GM21515 (cell line): ENCODE measurements at regions not wholly inside any gene's neighbourhood (a gene's known extent, or its start where the extent isn't known, plus 50 kb on each side); places are given as distances from the start of the nearest gene placed in this dataset.

Experiments
- ATAC-seq: cut with Tn5 transposase; IDR thresholded peaks from one replicate; pipeline ENCODE4 v1.9.1; 2021; ENCODE audit not compliant: unreplicated experiment

DNA sequence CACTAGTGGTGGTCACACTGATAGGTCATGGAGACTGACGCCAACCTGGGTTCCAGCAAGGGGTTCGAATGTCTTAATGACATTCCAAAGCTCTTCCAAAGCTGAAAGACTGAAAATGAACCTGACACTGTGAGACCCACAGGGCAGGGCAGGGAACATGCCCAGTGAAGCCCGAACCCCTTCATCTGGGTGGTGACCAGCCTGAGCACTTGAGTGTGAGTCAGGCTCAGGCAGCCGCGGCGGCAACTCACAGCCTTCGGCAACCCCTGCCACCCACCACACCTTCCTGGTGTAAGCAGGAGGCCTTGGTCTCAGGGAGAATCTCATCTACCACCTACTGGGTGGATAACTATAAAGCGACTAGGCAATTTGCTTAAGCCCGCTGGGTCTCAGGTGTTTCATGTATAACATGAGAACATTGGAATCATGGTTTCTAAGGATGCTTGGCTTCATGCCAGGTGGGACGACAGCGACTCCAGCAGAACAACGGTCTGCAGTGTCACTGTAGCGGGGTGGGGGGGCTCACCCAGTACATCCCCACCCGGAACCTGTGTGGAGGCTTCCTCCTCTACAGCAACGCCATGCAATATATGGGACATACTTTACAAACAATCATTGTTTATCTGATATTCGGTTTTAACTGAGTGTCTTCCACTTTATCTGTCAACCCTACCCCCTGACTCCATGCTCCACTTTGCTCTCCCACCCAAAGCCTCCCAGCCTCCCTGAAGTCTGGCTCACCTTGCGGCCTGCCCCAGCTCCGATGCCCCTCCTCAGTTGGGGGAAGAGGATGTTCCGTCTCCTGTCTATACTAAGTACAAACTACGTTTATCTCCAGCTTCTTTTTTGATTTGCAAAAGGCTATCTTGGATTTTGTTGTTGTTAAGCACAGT, 125.0 kb upstream of the MEF2A start:
- ATAC-seq = no peak

DNA sequence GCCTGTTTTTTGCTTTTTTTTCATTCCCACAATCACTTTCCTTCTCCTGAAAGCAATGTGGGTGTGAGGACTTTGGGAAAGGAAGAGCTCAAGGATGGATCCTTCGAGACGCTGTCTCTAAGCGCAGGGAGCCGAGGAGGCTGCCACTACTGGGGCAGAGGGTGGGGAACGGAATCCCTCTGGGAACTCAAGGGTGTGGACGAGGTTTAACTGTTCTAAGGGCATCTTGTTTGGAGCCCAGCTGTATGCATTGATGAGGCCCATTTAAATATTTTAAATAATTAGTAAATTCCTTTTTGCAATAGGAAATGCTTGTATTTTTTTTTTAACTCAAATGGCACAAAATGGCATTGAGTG, 124.4 kb upstream of the MEF2A start:
- ATAC-seq = no peak

DNA sequence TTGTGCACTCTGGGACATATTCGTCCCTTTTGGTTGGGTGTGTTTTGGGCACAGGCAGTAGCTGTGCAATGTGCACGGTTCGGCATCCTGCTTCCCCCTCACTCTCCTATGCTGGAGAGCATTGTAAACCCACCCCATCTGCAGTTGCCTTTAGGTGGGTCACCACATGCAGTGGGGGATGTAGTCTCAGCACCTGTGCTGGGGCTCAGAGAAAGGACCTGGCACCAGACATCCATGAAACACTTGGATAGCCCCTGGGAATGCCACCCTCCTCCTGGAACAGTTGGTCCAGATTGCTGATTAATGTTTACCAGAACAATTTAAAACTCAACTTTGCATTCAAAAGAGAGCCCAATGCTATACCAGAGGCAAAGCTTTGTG, 123.9 kb upstream of the MEF2A start:
- ATAC-seq = no peak

DNA sequence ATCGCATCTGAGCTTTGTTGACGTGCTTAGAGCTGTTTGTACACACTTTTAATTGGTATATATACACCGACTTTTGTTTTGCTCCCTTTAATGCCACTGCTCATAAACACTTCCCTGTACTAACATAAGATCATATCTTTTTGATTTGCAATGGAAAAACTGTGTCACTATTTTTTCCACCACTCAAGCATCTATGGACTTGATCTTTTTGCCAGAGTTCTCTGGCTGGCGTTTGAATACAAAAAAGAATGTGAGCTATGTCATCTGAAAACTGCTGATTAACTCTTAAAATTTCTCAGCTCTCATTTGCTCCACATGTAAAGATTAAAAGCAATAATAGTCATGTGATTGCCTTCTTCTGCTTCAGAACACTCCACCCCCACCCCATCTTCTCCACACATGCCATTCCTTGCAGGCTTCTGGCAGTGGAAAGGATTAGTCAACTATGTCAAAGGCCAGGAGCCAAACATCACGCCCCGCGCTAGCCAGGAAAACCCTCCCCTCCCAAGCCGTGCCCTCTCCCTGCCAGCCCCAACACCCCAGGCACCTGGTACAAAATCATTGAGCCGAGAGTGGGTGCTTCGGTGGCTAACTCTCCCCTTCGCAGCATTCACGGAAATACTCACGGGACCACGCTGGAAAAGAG, 123.4 kb upstream of the MEF2A start:
- ATAC-seq = no peak

DNA sequence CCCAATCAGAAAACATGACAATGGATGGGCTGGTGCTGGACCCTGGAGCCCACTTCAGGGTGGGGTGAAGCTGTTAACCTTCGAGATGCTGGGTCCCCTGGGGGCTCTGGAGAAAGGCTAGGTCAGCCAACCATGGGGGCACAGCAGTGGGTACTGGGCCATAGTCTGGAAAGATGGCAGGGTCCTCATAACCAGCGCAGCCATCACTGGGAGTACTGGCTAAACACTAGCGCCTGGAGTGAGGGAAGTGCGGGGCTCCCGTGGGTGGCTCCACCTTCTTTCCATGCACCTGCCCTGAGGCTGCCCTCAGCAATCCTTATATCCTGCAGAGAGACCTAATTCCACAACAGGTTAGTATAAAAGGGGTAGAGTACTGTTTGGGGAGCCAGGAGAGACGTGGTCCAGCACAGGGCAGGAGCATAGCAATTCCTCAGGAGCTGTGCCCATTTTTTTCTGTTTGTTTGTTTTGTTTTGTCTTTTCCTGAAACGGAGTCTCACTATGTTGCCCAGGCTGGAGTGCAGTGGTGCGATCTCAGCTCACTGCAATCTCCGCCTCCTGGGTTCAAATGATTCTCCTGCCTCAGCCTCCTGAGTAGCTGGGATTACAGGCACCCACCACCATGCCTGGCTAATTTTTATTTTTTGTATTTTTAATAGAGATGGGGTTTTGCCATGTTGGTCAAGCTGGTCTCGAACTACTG, 122.6 kb upstream of the MEF2A start:
- no peak for ATAC-seq

DNA sequence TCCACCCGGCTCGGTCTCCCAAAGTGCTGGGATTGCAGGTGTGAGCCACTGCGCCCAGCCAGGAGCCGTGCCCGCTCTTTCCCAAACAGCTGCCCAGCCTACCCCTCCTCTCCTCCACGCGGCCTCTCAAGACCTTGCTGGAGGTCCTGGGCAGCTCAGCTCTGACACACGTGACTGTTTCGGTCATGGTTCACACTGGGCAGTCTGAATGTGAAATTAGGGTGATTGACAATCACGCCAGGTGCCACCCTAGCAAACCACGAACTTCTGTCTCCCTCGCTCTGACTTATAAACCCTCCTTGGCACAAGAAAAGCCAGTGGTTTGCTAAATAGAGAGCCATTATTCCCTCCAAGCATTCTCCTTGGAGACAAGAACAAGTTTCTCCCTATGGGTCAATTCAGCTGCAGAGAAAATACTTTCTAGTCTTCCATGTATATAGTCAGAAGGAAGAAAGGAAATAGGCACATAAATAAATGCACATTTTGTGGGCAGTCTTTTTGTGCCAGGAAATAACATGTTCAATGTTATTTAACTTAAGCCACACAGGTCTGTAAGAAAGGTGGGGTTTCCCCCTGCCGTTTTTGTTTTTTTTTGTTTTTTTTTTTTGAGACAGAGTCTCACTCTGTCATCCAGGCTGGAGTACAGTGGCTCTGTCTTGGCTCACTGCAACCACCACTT, 121.9 kb upstream of the MEF2A start:
- ATAC-seq = no peak

DNA sequence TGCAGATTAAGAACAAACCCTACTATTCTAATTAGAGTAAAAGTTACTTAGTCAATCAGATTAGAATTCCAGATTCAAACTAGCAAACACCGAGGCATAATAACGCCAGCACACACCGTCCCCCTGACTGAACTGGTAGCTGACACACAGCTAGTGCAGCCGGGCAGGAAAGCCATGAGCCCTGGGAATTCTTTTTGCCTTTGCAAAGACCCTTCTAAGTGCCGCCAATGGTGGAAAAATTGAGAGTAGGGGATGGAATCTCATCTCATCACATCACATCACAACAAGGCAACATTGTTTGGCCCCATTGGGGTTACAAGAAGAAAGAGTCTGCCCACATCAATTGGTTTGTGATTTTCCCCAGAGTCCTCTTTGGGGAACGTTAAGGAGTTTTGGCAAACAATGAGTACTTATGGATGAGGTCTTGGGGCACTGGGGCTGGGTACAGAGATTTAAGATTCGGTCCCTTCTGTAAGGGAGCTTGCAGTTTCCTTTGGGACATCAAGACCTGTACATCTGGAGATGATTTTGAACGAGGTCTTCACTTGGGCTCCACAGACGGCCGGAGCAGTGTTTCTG, 120.4 kb upstream of the MEF2A start:
- ATAC-seq = no peak

DNA sequence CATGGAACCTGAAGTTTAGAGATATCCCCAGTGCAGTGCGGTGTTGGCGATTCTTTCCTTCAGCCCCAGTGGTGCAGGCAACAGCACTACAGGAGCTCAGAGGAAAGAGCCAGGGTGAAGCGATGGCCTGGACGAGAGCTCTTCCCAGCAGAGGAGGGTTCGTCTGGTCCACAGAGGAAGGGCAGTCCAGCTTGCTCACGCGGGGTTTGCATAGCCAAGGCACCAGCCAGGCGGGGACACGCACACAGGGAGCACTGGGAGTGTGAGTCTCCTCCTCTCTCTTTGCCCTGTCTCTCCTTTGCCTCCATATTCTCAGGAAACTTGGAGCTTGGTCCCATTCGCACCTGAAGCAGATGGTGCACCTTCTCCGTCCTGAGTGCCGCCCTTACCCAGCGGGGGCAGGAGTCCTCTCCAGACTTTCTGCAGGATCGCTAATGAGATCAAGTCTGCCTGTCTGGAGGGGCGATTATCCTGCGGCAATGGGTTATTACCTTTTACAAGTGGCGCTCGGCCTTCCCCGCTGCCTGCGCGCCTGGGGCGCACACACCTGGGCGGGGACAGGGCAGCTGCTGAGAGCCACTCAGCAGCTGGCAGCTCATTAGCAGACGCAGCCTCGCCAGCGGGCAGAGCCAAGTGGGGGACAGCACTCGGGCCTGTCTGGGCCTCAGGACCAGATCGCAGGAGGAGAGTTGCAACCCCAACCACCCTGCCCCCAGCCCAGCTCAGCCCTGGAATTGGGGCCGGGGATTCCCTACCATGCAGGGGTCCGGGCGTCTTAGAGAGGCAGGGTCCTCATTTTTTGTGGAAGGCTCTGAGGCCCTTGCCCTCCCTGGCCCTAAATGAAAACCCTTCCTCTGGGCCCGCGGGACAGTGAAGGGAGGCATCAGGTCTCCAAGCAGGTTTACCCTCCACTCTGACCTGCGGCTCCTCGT, 119.0 kb upstream of the MEF2A start:
- no peak for ATAC-seq

DNA sequence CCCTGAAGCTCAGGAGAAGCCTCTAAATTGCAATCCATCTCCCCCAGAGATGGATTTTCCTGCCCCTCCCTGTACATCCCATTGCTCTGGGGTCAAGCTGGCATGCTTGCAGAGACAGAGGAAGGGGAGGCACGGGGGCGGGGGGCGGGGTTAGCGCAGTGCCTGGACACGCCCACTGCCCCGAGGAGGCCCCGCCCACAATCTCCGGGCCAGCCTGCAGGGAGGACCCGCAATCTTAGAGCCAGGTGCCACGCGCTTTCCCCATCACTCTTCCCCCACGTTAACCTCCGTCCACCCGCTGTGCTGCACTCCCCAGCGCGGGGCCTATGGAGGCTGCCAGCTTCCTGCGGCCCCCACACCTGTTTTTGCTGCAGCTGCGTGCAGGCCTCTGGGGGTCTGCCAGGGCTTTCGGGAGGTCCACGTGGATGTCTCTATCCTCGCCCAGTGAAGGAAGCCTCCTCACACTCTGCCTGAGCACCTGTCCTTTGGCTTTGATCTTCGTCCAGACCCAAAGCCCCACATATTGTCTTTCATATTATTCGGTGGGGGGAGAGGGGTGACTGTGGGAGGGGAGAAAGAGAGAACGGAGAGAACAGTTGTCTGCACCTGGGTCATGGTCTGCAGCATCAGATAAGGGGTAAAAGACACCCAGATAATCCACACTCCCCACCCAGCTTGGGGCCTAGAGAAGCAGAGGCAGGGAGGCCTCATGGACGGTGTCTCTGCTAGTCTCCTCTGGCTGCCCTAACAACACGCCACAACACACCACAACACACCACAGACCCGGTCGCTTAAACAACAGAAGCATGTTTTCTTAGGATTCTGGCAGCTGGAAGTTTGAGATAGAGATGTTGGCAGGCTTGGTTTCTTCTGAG, 118.0 kb upstream of the MEF2A start:
- no peak for ATAC-seq

DNA sequence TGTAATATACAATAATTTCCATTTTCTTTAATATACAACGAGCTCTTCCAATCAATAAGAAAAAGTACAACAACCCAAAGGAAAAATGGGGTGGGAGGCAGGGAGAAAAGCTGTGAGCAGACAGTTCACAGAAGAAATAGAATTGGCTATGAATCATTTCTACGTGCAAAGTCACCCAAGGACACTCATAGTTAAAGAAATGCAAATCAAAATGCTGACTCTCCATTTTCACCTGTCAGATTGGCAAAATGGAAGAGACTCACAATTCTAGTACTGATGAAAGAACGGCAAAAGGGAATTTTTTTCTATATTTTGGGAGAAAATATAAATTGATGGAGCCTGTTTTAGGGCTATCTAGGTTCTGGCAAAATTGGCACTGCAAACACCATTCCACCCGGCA, 116.3 kb upstream of the MEF2A start:
- no peak for ATAC-seq

DNA sequence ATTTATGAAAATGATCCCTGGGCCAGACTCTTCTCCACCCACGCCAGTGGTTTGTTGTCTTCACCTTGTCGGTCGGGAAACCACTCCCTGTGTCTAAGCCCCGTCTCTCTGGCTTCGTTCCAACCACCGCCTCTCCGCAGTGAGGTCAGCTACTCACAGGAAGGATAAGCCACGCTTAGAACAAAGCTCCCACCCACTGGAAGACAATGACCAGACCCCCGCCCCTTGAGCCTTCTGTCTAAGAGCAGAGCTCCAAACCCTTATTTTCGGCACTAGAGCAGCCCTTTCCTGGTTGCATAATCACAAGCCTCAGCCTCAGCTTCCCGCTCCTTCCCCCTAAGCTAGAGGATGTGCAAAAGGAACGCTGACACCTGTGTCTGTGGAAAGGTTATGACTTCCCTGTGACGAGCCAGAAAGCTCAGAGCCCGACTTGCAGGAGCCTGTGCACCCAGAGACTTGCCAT, 114.9 kb upstream of the MEF2A start:
- ATAC-seq = no peak

DNA sequence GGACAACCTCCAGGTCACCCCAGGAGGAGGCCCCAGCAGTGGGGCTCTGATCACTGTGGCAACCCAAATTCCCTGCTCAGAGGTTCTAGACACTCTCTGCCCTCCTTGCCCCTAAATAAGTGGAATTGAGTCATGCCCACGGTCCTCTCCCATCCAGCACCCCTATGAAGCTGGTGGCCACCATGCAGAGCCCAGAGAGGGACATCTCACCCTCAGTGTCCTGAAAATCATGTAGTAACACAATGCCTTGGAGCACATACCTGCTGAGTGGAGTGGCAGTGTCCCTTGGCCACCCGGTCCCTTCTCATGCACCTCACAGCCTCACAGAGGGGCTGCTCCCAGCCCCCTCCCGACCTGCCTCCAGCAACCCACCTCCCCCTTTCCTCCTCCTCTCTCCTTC, 114.3 kb upstream of the MEF2A start:
- ATAC-seq = no peak

DNA sequence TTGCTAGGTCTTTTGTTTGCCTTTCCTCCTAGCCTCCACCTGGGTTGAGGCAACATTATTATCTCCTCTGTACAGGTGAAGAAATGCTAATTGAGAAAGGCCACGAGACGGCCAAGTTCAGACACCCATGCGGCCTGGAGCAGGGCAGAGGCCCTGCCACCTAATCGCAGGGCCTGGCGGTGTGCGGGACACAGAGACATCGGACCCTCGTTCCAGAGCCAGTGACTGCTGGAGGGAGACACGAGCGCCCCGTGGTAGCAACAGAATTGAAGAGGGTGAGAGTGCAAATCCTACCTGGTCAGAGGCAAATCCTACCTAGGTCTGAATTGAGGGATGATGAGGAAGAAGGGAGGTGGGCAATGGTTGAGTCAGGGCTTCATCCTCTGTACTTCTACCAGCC, 113.8 kb upstream of the MEF2A start:
- ATAC-seq = no peak

DNA sequence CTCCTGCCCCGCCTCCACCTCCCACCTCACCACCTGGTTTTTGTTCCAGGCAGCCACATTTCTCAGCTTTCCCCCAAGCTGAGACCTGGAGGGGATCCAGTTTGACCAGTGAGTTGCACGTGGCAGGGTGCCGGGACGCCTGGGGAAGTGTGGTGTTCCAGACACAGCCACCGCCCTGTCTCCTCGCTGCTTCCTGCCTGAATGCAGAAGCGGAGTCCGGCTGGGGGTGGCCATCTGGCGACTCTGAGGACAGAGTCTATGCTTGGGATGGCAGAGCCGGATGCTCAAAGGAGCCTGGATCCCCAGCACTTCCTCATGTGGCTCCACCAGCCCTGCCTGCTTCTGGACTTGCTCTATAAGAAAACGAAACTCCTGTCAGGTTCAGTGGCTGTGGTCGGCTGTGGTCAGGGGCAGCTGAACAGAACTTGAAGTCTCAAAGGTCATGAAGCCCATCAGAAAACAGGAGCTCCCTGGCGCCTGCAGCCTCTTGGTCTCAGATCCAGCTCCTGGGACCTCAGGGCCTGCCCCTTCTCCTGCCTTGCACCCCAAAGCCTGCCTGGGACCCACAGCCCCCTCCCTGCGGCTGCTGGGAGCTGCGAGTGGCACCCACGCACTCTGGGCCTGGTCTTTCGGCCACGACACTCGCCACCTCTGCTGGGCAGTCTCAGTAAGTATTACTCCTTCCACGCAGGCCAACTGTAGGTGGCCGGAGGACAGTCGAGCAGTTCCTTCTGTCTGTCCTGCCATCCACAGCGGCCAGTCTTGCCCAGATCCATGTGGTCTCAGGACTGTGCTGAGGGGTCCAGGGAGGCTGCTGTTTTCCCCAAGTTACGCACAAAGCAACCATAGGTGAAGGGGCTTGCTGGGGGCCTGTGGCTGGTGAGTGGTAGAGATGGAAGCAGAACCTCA, 112.8 kb upstream of the MEF2A start:
- ATAC-seq = peak; percentile 74

DNA sequence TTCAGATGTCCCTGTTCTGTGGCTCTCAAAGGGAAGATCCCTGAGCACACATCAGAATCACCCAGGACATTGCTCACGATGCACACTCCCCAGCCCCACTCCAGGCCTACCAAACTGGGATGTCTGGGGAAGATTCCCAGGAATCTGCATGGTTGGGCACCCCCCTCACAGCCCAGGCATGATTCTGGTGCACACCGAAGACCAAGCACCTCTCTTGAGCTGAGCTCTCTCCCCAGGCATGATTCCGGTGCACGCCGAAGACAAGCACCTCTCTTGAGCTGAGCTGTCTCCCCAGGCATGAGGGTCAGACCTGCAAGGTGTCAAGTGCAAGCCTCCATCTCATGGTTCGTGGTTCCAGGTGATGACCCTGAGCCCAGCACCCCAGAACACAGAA, 112.2 kb upstream of the MEF2A start:
- no peak for ATAC-seq

DNA sequence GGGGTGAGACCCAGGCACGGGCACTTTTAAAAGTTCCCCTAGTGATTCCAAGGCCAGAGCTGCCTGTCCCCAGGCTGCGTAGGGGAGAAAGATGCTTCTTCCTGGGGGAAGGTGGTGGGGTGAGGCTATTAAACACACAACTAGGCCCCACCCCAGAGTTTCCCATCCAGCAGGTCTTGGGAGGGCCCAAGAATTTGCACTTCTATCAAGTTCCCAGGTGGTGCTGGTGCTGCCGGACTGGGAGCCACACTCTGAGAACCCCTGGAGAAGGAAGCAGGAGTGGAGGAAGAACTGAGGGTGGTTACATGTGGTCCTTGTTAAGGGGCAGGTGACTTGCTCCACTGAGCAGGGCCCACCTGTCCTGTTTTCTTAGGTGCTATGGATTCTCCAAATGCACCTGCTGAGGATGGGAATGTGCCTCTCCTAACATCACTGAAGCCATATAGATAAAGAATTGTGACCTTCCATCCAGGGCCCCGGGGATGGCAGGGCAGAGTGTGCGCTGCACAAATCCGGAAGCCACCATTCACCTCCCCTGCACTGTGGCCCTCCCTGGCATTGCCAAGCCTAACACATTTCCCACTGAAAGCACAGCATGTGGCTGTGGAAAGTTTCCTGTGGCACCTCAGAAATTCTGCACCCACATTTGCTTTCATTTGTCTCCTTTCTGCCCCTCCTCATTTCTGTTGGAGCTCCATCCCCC, 111.5 kb upstream of the MEF2A start:
- no peak for ATAC-seq
